ENCODE measurements at regions not wholly inside any gene's neighbourhood (a gene's known extent, or its start where the extent isn't known, plus 50 kb on each side); places are given as distances from the start of the nearest gene placed in this dataset.

- Histone ChIP-seq H2BK12ac (ENCODE audit: low read depth, low read length) (no peak overlapping the region), H3K14ac (ENCODE audit: insufficient read length) (no peak overlapping the region), H2AK5ac (ENCODE audit: low read depth, low read length) (no peak overlapping the region), H3K27me3 (replicated peaks in 1 of 4; ENCODE audit: control insufficient read depth in 3 of 4, extremely low read depth in 1 of 4, insufficient read depth in 3 of 4, low read length in 3 of 4) (no peaks in the 10 kb centered on the region), H4K91ac (replicated peaks; ENCODE audit: insufficient read length, low read length) (no peak overlapping the region), H3K23me2 (ENCODE audit: low read depth, low read length) (no peaks in the 10 kb centered on the region), H3K79me2 (ENCODE audit: control insufficient read depth in 1 of 2, insufficient read depth in 2 of 2, low read length in 2 of 2) (no peaks in the 10 kb centered on the region), H3K79me1 (ENCODE audit: low read depth, low read length) (no peaks in the 10 kb centered on the region), H3K9me3 (ENCODE audit: insufficient read depth in 2 of 2, low read depth in 1 of 2, low read length in 1 of 2) (peaks cover 3 to 5% of the 10 kb centered on the region in 2 experiments; a peak in 1 of 4 replicates), H3K4me3 (ENCODE audit: extremely low read depth in 1 of 4, insufficient read depth in 2 of 4, low read depth in 3 of 4, low read length in 4 of 4) (no peak overlapping the region), H3K4me2 (ENCODE audit: insufficient read depth in 1 of 2, low read depth in 2 of 2, low read length in 2 of 2) (no peak overlapping the region), H2AFZ (ENCODE audit: low read length) (no peak overlapping the region), H4K5ac (ENCODE audit: insufficient read length, low read depth, low read length) (no peak overlapping the region), H2BK5ac (ENCODE audit: low read depth, low read length) (no peak overlapping the region), H4K20me1 (replicated peaks in 1 of 2; ENCODE audit: control insufficient read depth in 1 of 2, insufficient read depth in 2 of 2, low read length in 2 of 2) (no peaks in the 10 kb centered on the region), H3K4ac (replicated peaks; ENCODE audit: insufficient read length, low read depth, low read length) (no peak overlapping the region), H3K9ac (replicated peaks in 1 of 4; ENCODE audit: extremely low read depth in 1 of 4, low read depth in 3 of 4, low read length in 3 of 4) (no peak overlapping the region), H3K18ac (ENCODE audit: extremely low read depth, low read length) (no peak overlapping the region), H3K4me1 (replicated peaks in 1 of 4; ENCODE audit: control insufficient read depth in 3 of 4, insufficient read depth in 4 of 4, low read length in 3 of 4) (no peaks in the 10 kb centered on the region), H2BK120ac (replicated peaks; ENCODE audit: low read depth, low read length) (no peak overlapping the region), H3K36me3 (ENCODE audit: control insufficient read depth in 2 of 4, insufficient read depth in 4 of 4, low read length in 3 of 4) (no peaks in the 10 kb centered on the region), H3K23ac (ENCODE audit: insufficient read length) (no peak overlapping the region), H3K56ac (replicated peaks; ENCODE audit: insufficient read length, low read depth, low read length) (no peak overlapping the region), H3K27ac (ENCODE audit: low read depth, low read length) (no peak overlapping the region), H2BK15ac (ENCODE audit: low read length) (no peak overlapping the region), H4K8ac (ENCODE audit: extremely low read depth, insufficient read depth, low read length) (no peak overlapping the region), H2BK20ac (ENCODE audit: low read length) (no peak overlapping the region)
- CTCF ChIA-PET (ENCODE audit: partially characterized antibody) = interaction anchor here (0.6 to 3.4 kb wide), 3 partner anchors 10 to 126 kb away, joined by 3 to 22 read pairs (median 3); no protein-coding TSS in a partner anchor
- no peak for FAIRE-seq
- TF ChIP-seq POU5F1 (IDR thresholded peaks at IDR 0.05; ENCODE audit: low read depth, low read length) = no peak
- TF ChIP-seq PHF8 (conservative IDR thresholded peaks at IDR 0.05; ENCODE audit: low read depth, low read length) = no peak
- no peak for TF ChIP-seq BACH1 (IDR thresholded peaks at IDR 0.05; ENCODE audit: low read length)
- no peak for TF ChIP-seq ATF3 (IDR thresholded peaks at IDR 0.05; ENCODE audit: insufficient read depth, low read depth, low read length)
- no peak for TF ChIP-seq CBX5 (IDR thresholded peaks at IDR 0.05; ENCODE audit: low read depth, low read length)
- TF ChIP-seq E2F6 (IDR thresholded peaks at IDR 0.05) = no peak
- no peak for TF ChIP-seq NRF1 (IDR thresholded peaks at IDR 0.05; ENCODE audit: low read depth, low read length)
- no peak for TF ChIP-seq TCF12 (IDR thresholded peaks at IDR 0.05; ENCODE audit: low read depth, low read length)
- TF ChIP-seq TAF1 (IDR thresholded peaks at IDR 0.05; ENCODE audit: low read depth, low read length) = no peak
- TF ChIP-seq SP2 (IDR thresholded peaks at IDR 0.05; ENCODE audit: low read length) = no peak
- TF ChIP-seq TBP (IDR thresholded peaks at IDR 0.05; ENCODE audit: low read depth, low read length) = no peak
- no peak for TF ChIP-seq JUND (IDR thresholded peaks at IDR 0.05; ENCODE audit: low read length)
- no peak for TF ChIP-seq RFX5 (IDR thresholded peaks at IDR 0.05; ENCODE audit: borderline replicate concordance, low read depth, low read length)
- no peak for TF ChIP-seq ZNF274 (IDR thresholded peaks at IDR 0.05; ENCODE audit: borderline replicate concordance, extremely low read depth, low read length)
- no peak for TF ChIP-seq BCL11A (IDR thresholded peaks at IDR 0.05; ENCODE audit: low read depth in 2 of 2, low read length in 2 of 2)
- no peak for TF ChIP-seq POLR2A (IDR thresholded peaks at IDR 0.05; ENCODE audit: control extremely low read depth in 1 of 2, low read depth in 2 of 2, low read length in 2 of 2)
- no peak for DNase-seq (ENCODE audit: low read depth in 1 of 2, low spot score in 2 of 2)
- POLR2A ChIA-PET (ENCODE audit: partially characterized antibody) = no interaction called here
- WGBS, 2 experiments (ENCODE audit: extremely low coverage in 1 of 2, insufficient coverage in 1 of 2, insufficient read length in 1 of 2, insufficient replicate concordance in 2 of 2, low coverage in 1 of 2, low lambda C conversion rate in 2 of 2, missing lambda C conversion rate in 1 of 2) = 81% methylated on average over 2 of the region's 2 CpGs; no CpG with 5 or more reads in 1 of the 2 experiments
Observed at GRCh38 chr10:30762620-30763019, 133.1 kb upstream of the LYZL2 start.

Measured in H1 (cell line).